KMS-11 (cell line): ENCODE measurements at regions not wholly inside any gene's neighbourhood (a gene's known extent, or its start where the extent isn't known, plus 50 kb on each side); places are given as distances from the start of the nearest gene placed in this dataset.

Source experiments
- H2AFZ ChIP-seq: fragments of 200-600 bp; sonication (generic); 2 replicates; pipeline ENCODE4 v1.6.1; 2016; ENCODE audit warnings: antibody characterized with exemption, mixed run types, low read depth
- H3K27ac ChIP-seq: fragments of 200-600 bp; sonication (generic); 2 replicates; pipeline ENCODE4 v1.6.1; 2016; ENCODE audit warnings: mild to moderate bottlenecking, mixed run types
- H3K27me3 ChIP-seq: fragments of 200-600 bp; sonication (generic); 2 replicates; pipeline ENCODE4 v1.6.1; 2017; ENCODE audit warnings: mild to moderate bottlenecking, low read depth, mixed run types, moderate library complexity; ENCODE audit not compliant: insufficient read depth
- H3K36me3 ChIP-seq: fragments of 200-600 bp; sonication (generic); 2 replicates; pipeline ENCODE4 v1.6.1; 2017; ENCODE audit warnings: mild to moderate bottlenecking, mixed run types; ENCODE audit not compliant: insufficient read depth
- H3K4me1 ChIP-seq: fragments of 200-600 bp; sonication (generic); 2 replicates; pipeline ENCODE4 v1.6.1; 2016; ENCODE audit warnings: mild to moderate bottlenecking, low read depth, mixed run types; ENCODE audit not compliant: poor library complexity, severe bottlenecking
- H3K4me2 ChIP-seq: fragments of 200-600 bp; sonication (generic); 2 replicates; pipeline ENCODE4 v1.7.0; 2016; ENCODE audit warnings: mild to moderate bottlenecking, mixed run types
- H3K4me3 ChIP-seq: fragments of 200-600 bp; sonication (generic); IDR thresholded peaks from 2 replicates; pipeline ENCODE4 v1.6.1; 2017; ENCODE audit warnings: low read depth, low read length, mixed read lengths; ENCODE audit not compliant: insufficient read depth
- H3K79me2 ChIP-seq: fragments of 200-600 bp; sonication (generic); 2 replicates; pipeline ENCODE4 v1.6.1; 2016; ENCODE audit warnings: low read depth, mixed run types; ENCODE audit not compliant: insufficient read depth
- H3K9ac ChIP-seq: fragments of 200-600 bp; sonication (generic); 2 replicates; pipeline ENCODE4 v1.6.1; 2016; ENCODE audit warnings: mild to moderate bottlenecking, mixed run types
- H4K20me1 ChIP-seq: fragments of 200-600 bp; sonication (generic); 2 replicates; pipeline ENCODE4 v1.6.1; 2016; ENCODE audit warnings: mild to moderate bottlenecking, mixed run types; ENCODE audit not compliant: insufficient read depth
- CTCF ChIP-seq: fragments of 200-600 bp; sonication (generic); conservative IDR thresholded peaks from 2 replicates; pipeline ENCODE4 v1.6.1; 2017; ENCODE audit warnings: low read depth, mild to moderate bottlenecking, antibody characterized with exemption, low read length, moderate library complexity, mixed read lengths

- no peaks in the 10 kb centered on the region for H3K36me3 ChIP-seq
- H3K9ac ChIP-seq: no peak overlapping the region
- H3K4me2 ChIP-seq: no peak overlapping the region
- H3K79me2 ChIP-seq: no peaks in the 10 kb centered on the region
- no peak for TF ChIP-seq CTCF
- no peak overlapping the region for H3K4me3 ChIP-seq
- H2AFZ ChIP-seq: no peak overlapping the region
- H3K27me3 ChIP-seq: no peaks in the 10 kb centered on the region
- no peaks in the 10 kb centered on the region for H4K20me1 ChIP-seq
- H3K27ac ChIP-seq: no peak overlapping the region
- H3K4me1 ChIP-seq: no peaks in the 10 kb centered on the region
Observed at GRCh38 chrX:146346102-146346501, 463.5 kb upstream of the CXorf51B start.

GRCh38 chrX:146351620-146352019, 458.0 kb upstream of the CXorf51B start:
- Histone ChIP-seq H3K9ac (no peak overlapping the region), H3K27me3 (no peaks in the 10 kb centered on the region)
- no peak for TF ChIP-seq CTCF

GRCh38 chrX:146355440-146355839, 454.1 kb upstream of the CXorf51B start:
- no peaks in the 10 kb centered on the region for H3K27me3 ChIP-seq

More at GRCh38 chrX:146351620-146352019, 458.0 kb upstream of the CXorf51B start:
- Histone ChIP-seq H3K4me2 (no peak overlapping the region), H3K4me1 (no peaks in the 10 kb centered on the region), H2AFZ (no peak overlapping the region), H4K20me1 (no peaks in the 10 kb centered on the region), H3K36me3 (no peaks in the 10 kb centered on the region), H3K27ac (no peak overlapping the region), H3K4me3 (no peak overlapping the region), H3K79me2 (no peaks in the 10 kb centered on the region)

GRCh38 chrX:146363919-146364318, 445.7 kb upstream of the CXorf51B start:
- Histone ChIP-seq H3K36me3 (no peaks in the 10 kb centered on the region), H3K9ac (no peak overlapping the region), H3K27ac (no peak overlapping the region), H3K4me3 (no peak overlapping the region), H4K20me1 (no peaks in the 10 kb centered on the region), H3K4me2 (no peak overlapping the region), H2AFZ (no peak overlapping the region), H3K79me2 (no peaks in the 10 kb centered on the region), H3K27me3 (no peaks in the 10 kb centered on the region), H3K4me1 (no peaks in the 10 kb centered on the region)
- TF ChIP-seq CTCF: no peak

More at GRCh38 chrX:146355440-146355839, 454.1 kb upstream of the CXorf51B start:
- Histone ChIP-seq H4K20me1 (no peaks in the 10 kb centered on the region), H3K9ac (no peak overlapping the region), H3K79me2 (no peaks in the 10 kb centered on the region), H3K4me2 (no peak overlapping the region), H3K27ac (no peak overlapping the region), H3K4me3 (no peak overlapping the region), H3K36me3 (no peaks in the 10 kb centered on the region), H2AFZ (no peak overlapping the region), H3K4me1 (no peaks in the 10 kb centered on the region)
- TF ChIP-seq CTCF: no peak
